ENCODE measurements at regions not wholly inside any gene's neighbourhood (a gene's known extent, or its start where the extent isn't known, plus 50 kb on each side); places are given as distances from the start of the nearest gene placed in this dataset.

GRCh38 chr6:44771647-44772415 lies 384.3 kb downstream of the CDC5L start:
- no peak for DNase-seq

GRCh38 chr6:44772838-44773237 lies 385.3 kb downstream of the CDC5L start:
- DNase-seq, result no peak

GRCh38 chr6:44775121-44775520 lies 387.6 kb downstream of the CDC5L start:
- no peak for DNase-seq

GRCh38 chr6:44776344-44776743 lies 388.8 kb downstream of the CDC5L start:
- no peak for DNase-seq

GRCh38 chr6:44778513-44778912 lies 391.0 kb downstream of the CDC5L start:
- no peak for DNase-seq
